ENCODE measurements at regions not wholly inside any gene's neighbourhood (a gene's known extent, or its start where the extent isn't known, plus 50 kb on each side); places are given as distances from the start of the nearest gene placed in this dataset.

- DNase-seq = no peak
Measured at GRCh38 chr10:57303566-57303965, 942.5 kb upstream of the ZWINT start.

GRCh38 chr10:57300718-57301117 lies 939.7 kb upstream of the ZWINT start:
- DNase-seq = no peak

- no peak for DNase-seq
Measured at GRCh38 chr10:57294698-57295097, 933.6 kb upstream of the ZWINT start.

- no peak for DNase-seq
Measured at GRCh38 chr10:57288754-57289153, 927.7 kb upstream of the ZWINT start.

- no peak for DNase-seq
Measured at GRCh38 chr10:57262892-57263291, 901.8 kb upstream of the ZWINT start.

DNA sequence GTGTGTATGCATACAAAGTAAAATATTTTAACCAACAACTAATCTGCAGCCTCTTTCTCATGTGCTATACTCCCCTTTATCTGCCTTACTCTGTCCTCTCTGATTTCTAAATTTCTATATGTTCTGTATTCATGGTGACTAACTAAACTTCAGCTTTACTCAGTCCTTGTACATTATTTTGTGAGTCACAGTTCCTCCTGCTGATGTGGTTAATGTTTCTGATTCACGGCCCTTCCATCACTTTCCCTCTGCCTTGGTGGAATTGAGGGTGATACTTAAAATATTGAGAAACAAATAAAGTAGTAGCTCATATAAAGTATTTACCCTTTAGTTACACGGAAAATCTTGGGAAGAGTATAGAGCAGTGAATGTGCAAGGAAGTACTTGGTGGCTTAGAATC lies 899.1 kb upstream of the ZWINT start:
- no peak for DNase-seq

GRCh38 chr10:57249615-57250281 lies 888.7 kb upstream of the ZWINT start:
- DNase-seq = no peak

DNA sequence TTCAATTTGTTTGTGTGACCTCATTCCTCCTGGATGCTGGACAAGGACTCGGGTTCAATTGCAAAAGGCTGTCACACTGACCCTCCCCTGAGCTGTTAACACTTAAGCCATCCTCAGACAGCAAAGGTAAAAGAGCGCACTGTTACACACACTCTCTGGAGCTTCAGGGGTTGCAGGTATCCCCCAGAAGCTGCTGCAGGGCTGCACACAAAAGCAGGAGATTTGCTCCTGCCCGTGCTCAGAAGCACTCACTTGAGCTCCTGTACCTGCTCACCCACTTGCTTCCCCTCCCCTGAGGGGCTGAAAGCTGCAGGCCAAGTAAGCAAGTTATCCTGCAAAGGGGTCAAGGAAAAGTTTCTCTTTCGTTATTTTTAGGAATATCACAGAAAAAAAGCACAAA lies 886.2 kb upstream of the ZWINT start:
- DNase-seq = no peak

- DNase-seq = no peak
Measured at GRCh38 chr10:57225920-57226319, 864.9 kb upstream of the ZWINT start.

GRCh38 chr10:57224811-57225210 lies 863.8 kb upstream of the ZWINT start:
- no peak for DNase-seq

DNA sequence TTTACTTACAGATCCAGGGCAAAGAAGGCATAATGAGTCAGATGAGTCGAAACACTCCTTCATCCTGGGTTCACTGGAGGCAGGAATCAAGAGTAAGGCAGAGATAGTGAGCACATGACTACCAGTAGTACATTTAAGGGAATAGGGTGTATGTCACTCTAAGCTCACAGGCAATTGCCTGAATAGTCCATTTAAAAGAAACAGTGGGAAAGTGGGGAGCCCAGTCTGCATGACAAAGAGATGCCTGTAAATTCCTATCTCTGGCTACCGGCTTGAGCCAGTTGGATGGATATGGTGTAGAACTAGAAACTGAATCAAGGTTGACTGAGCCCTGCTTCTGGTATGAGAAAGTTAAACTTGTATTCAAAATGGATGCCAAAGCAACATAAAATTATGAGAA lies 861.5 kb upstream of the ZWINT start:
- DNase-seq = no peak

GRCh38 chr10:57222129-57222528 lies 861.1 kb upstream of the ZWINT start:
- DNase-seq = no peak

GRCh38 chr10:57221674-57222073 lies 860.6 kb upstream of the ZWINT start:
- DNase-seq = no peak

GRCh38 chr10:57218382-57218781 lies 857.3 kb upstream of the ZWINT start:
- no peak for DNase-seq

- no peak for DNase-seq
Measured at GRCh38 chr10:57202356-57202755, 841.3 kb upstream of the ZWINT start.

- DNase-seq = no peak
Measured at GRCh38 chr10:57188846-57189245, 827.8 kb upstream of the ZWINT start.

GRCh38 chr10:57186201-57186600 lies 825.1 kb upstream of the ZWINT start:
- no peak for DNase-seq

- no peak for DNase-seq
Measured at GRCh38 chr10:57169597-57169996, 808.5 kb upstream of the ZWINT start.

DNA sequence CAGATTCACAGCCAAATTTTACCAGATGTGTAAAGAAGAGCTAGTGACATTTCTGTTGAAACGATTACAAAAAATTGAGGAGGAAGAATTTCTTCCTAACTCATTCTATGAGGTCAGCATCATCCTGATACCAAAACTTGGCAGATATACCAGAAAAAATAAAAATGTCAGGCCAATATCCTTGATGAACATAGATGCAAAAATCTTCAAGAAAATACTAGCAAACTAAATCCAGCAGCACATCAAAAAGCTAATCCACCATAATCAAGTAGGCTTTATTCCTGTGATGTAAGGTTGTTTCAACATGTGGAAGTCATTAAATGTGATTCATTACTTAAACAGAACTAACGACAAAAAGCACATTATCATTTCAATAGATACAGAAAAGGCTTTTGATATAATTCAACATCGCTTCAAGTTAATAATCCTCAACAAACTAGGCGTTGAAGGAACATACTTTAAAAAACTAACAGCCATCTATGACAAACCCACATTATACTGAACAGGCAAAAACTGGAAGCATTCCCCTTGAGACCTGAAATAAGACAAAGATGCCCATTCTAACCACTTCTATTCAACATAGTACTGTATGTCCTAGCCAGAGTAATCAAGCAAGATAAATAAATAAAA lies 807.7 kb upstream of the ZWINT start:
- DNase-seq = no peak

DNA sequence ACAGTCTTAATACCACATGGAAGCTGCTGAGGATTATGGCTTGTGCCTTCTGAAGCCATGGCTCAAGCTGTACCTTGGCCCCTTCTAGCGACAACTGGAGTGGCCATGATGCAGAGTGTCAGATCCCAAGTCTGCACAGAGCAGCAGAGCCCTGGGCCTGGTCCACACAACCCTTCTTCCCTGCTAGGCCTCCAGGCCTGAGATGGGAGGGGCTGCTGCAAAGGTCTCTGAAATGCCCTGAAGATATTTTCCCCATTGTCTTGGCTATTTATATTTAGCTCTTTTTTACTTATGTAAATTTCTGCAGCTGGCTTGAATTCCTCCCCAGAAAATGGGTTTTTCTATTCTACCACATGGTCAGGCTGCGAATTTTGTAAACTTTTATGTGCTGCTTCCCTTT lies 804.6 kb upstream of the ZWINT start:
- no peak for DNase-seq

DNA sequence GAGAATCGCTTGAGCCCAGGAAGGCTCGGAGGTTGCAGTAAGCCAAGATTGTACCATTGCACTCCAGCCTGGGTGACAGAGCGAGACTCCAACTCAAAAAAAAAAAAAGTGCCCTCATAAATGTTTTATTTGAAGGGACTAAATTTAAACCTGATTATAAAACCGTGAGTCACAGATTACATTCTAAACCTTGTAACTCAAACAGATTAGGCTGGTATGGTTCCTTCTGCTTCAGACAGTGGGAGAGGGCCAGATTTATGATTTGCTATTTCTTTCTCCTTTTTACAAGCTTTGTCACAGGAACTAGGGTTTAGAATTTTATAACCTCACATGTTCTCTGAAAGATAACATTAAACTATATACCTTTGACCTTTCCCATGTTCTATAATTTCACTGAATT lies 801.2 kb upstream of the ZWINT start:
- no peak for DNase-seq

DNA sequence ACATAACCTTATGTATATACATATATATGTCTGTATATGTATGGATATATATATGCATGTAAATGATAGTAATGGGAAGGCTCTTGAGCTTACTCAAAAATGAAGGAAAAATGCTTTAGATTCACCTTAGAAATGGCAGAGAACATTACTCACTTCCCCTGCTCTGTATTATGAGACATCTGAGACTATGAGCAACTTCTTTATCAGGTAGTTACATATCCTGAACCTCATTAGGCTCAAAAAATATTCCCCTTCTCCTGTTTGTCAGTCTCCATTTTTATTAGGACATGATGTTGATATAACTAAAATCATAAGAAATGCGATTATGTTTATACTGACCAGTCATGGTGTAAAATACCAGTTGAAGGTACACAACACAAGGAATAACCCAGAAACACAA lies 800.1 kb upstream of the ZWINT start:
- no peak for DNase-seq

- DNase-seq = no peak
Measured at GRCh38 chr10:57145548-57145947, 784.5 kb upstream of the ZWINT start.

DNA sequence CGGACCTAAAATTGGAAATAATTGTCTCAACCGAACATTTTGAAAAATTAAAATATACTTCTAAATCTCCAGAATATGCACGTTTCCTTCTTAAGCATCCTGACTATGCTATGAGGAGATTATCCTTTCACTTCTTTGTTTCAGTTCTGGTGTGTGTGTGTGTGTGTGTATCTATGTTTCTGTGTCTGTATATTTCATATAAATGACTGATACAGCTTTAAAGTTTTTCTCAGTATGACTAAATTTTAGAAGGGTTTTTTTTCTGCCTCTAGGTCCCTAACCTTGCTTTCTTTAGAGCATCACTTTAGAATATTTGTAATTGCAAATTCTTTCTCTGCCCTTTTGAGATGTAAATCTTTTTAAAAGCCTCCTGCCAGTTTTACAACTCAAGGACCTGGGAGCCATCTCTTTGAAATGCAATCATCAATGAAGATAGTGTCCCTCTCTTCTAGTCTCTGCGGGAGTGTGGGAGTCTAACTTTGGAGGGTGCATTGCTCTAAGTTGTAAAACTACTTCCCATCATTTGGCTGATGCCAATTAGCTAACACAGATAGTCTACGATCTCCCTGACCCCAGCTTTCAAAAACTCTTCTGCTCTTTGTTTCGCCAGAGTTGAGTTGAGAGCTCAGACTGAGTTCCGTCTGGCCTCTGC lies 782.0 kb upstream of the ZWINT start:
- no peak for DNase-seq

DNA sequence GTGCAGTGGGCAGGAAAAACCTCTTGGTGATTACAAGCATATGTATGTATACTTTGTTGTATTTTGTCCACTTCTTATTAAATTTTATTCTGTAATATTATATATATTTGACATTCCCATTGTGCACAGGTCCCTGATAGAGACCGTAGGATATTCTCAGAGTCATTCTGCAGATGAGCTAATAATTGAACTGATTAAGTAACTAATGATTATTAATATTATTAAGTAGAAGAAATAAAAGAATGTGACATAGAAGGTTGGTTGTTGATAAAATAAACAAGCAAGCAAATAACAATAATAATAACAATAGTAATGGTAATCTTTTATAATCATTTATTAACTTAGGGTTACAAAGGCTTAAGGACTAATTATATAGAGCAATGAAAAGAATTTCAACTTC lies 780.6 kb upstream of the ZWINT start:
- DNase-seq = no peak

Data from suppressor macrophage treated with lipopolysaccharide for 1 hour (primary cell).